C4-2B (cell line): ENCODE measurements at regions not wholly inside any gene's neighbourhood (a gene's known extent, or its start where the extent isn't known, plus 50 kb on each side); places are given as distances from the start of the nearest gene placed in this dataset.

Source experiments
- CTCF ChIP-seq: fragments of 450-650 bp; conservative IDR thresholded peaks from 2 replicates; pipeline ENCODE4 v1.5.1; 2017; ENCODE audit warnings: mild to moderate bottlenecking
- ZFX ChIP-seq: fragments of 450-650 bp; IDR thresholded peaks from 2 replicates; pipeline ENCODE4 v1.6.1; 2017

DNA sequence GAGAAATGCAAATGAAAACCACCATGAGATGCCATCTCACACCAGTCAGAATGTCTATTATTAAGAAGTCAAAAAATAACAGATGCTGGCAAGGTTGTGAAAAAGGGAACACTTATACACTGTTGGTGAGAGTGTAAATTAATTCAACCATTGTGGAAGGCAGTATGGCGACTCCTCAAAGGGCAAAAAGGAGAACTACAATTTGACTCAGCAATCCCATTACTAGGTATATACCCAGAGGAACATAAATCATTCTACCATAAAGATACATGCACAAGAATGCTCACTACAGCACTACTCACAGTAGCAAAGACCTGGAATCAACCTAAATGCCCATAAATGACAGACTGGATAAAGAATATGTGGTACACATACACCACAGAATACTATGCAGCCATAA is 161.1 kb upstream of the PDGFD start:
- TF ChIP-seq CTCF: no peak
- TF ChIP-seq ZFX: no peak
